ENCODE measurements at regions not wholly inside any gene's neighbourhood (a gene's known extent, or its start where the extent isn't known, plus 50 kb on each side); places are given as distances from the start of the nearest gene placed in this dataset.
"Not testable (repeated sequence)": the region's sequence is repeated elsewhere in the genome, so short reads cannot be mapped to it uniquely, and the experiment has no call there.

GRCh38 chr4:91840359-91840758 lies 463.4 kb upstream of the GRID2 start:
- DNase-seq: no peak

GRCh38 chr4:91846233-91846632 lies 457.5 kb upstream of the GRID2 start:
- DNase-seq: no peak

GRCh38 chr4:91851456-91851855 lies 452.3 kb upstream of the GRID2 start:
- DNase-seq: no peak

- DNase-seq: no peak
Observed at GRCh38 chr4:91887926-91888325, 415.8 kb upstream of the GRID2 start.

- not testable (repeated sequence) for DNase-seq
Observed at GRCh38 chr4:91891217-91891616, 412.5 kb upstream of the GRID2 start.

GRCh38 chr4:91894006-91894405 lies 409.8 kb upstream of the GRID2 start:
- DNase-seq: no peak

GRCh38 chr4:91904556-91904955 lies 399.2 kb upstream of the GRID2 start:
- DNase-seq: no peak

GRCh38 chr4:91909963-91910362 lies 393.8 kb upstream of the GRID2 start:
- DNase-seq: no peak

- no peak for DNase-seq
Observed at GRCh38 chr4:91914176-91914804, 389.5 kb upstream of the GRID2 start.

GRCh38 chr4:91916219-91916618 lies 387.5 kb upstream of the GRID2 start:
- DNase-seq: no peak

GRCh38 chr4:91924625-91925024 lies 379.1 kb upstream of the GRID2 start:
- no peak for DNase-seq

- DNase-seq: no peak
Observed at GRCh38 chr4:91935217-91935616, 368.5 kb upstream of the GRID2 start.

- DNase-seq: no peak
Observed at GRCh38 chr4:91936311-91936710, 367.5 kb upstream of the GRID2 start.

- no peak for DNase-seq
Observed at GRCh38 chr4:91957963-91958362, 345.8 kb upstream of the GRID2 start.

- DNase-seq: no peak
Observed at GRCh38 chr4:91958596-91958995, 345.2 kb upstream of the GRID2 start.

GRCh38 chr4:91961504-91961903 lies 342.3 kb upstream of the GRID2 start:
- DNase-seq: no peak

GRCh38 chr4:91963486-91963885 lies 340.3 kb upstream of the GRID2 start:
- no peak for DNase-seq

GRCh38 chr4:91965166-91965565 lies 338.6 kb upstream of the GRID2 start:
- DNase-seq: no peak

- no peak for DNase-seq
Observed at GRCh38 chr4:91973479-91974153, 330.1 kb upstream of the GRID2 start.

- DNase-seq: no peak
Observed at GRCh38 chr4:91984466-91984865, 319.3 kb upstream of the GRID2 start.

- no peak for DNase-seq
Observed at GRCh38 chr4:91989914-91990313, 313.9 kb upstream of the GRID2 start.

- no peak for DNase-seq
Observed at GRCh38 chr4:91990726-91991125, 313.0 kb upstream of the GRID2 start.

GRCh38 chr4:91997045-91997444 lies 306.7 kb upstream of the GRID2 start:
- no peak for DNase-seq

GRCh38 chr4:92012899-92013867 lies 290.6 kb upstream of the GRID2 start:
- no peak for DNase-seq

Measured in cerebellar nuclear complex (tissue), 1 donor.